HEK293 (cell line): ENCODE measurements at regions not wholly inside any gene's neighbourhood (a gene's known extent, or its start where the extent isn't known, plus 50 kb on each side); places are given as distances from the start of the nearest gene placed in this dataset.

Source experiments
- CTCF ChIP-seq: fragments of 450-650 bp; formaldehyde crosslinking; IDR thresholded peaks from 2 replicates; pipeline ENCODE4 v1.5.1; 2016; ENCODE audit warnings: missing biosample characterization, missing genetic modification characterization
- FEZF1 ChIP-seq: fragments of 450-650 bp; formaldehyde crosslinking; IDR thresholded peaks from 2 replicates; pipeline ENCODE4 v1.5.1; 2016; ENCODE audit warnings: missing biosample characterization, missing genetic modification characterization
- HIC1 ChIP-seq: fragments of 450-650 bp; formaldehyde crosslinking; IDR thresholded peaks from 2 replicates; pipeline ENCODE4 v1.5.1; 2016; ENCODE audit warnings: missing biosample characterization, missing genetic modification characterization
- ZEB2 ChIP-seq: fragments of 450-650 bp; formaldehyde crosslinking; IDR thresholded peaks from 2 replicates; pipeline ENCODE4 v1.5.1; 2016; ENCODE audit warnings: missing biosample characterization, missing genetic modification characterization
- ZNF121 ChIP-seq: fragments of 450-650 bp; formaldehyde crosslinking; IDR thresholded peaks from 2 replicates; pipeline ENCODE4 v1.5.1; 2016; ENCODE audit warnings: missing biosample characterization, missing genetic modification characterization
- ZNF138 ChIP-seq: fragments of 450-650 bp; formaldehyde crosslinking; IDR thresholded peaks from 2 replicates; pipeline ENCODE4 v1.5.1; 2016; ENCODE audit warnings: missing biosample characterization, missing genetic modification characterization, borderline replicate concordance
- ZNF426 ChIP-seq: fragments of 450-650 bp; formaldehyde crosslinking; IDR thresholded peaks from 2 replicates; pipeline ENCODE4 v1.5.1; 2017; ENCODE audit warnings: missing biosample characterization, missing genetic modification characterization, mild to moderate bottlenecking, inconsistent platforms, moderate library complexity
- ZNF776 ChIP-seq: fragments of 450-650 bp; formaldehyde crosslinking; IDR thresholded peaks from 2 replicates; pipeline ENCODE4 v1.5.0; 2017; ENCODE audit warnings: missing biosample characterization, missing genetic modification characterization, borderline replicate concordance
- ZSCAN4 ChIP-seq: fragments of 450-650 bp; formaldehyde crosslinking; IDR thresholded peaks from 2 replicates; pipeline ENCODE4 v1.5.1; 2017; ENCODE audit warnings: missing biosample characterization, missing genetic modification characterization

GRCh38 chr14:39946807-39947206, 514.6 kb upstream of the FBXO33 start:
- TF ChIP-seq CTCF (no peak), ZNF776 (tag by site-specific recombination) (no peak), ZSCAN4 (tag by site-specific recombination) (no peak), FEZF1 (tag by site-specific recombination) (no peak), ZNF138 (tag by site-specific recombination) (no peak), ZNF121 (no peak), HIC1 (tag by site-specific recombination) (no peak), ZNF426 (tag by site-specific recombination) (no peak), ZEB2 (tag by site-specific recombination) (no peak)
